ENCODE measurements at regions not wholly inside any gene's neighbourhood (a gene's known extent, or its start where the extent isn't known, plus 50 kb on each side); places are given as distances from the start of the nearest gene placed in this dataset.
"Not testable (repeated sequence)": the region's sequence is repeated elsewhere in the genome, so short reads cannot be mapped to it uniquely, and the experiment has no call there.

GRCh38 chr4:164345756-164346155 is 408.2 kb upstream of the SMIM31 start:
- Histone ChIP-seq H3K27ac (no peak overlapping the region), H3K36me3 (ENCODE audit: low read depth) (no peaks in the 10 kb centered on the region), H3K27me3 (replicated peaks; ENCODE audit: insufficient read depth) (no peaks in the 10 kb centered on the region), H3K79me2 (ENCODE audit: insufficient read depth) (no peaks in the 10 kb centered on the region), H3K4me3 (no peak overlapping the region), H3K4me2 (ENCODE audit: unreplicated experiment) (no peak overlapping the region), H3F3A (ENCODE audit: insufficient read depth) (no peaks in the 10 kb centered on the region), H3K9ac (no peak overlapping the region), H4K20me1 (ENCODE audit: insufficient read depth) (no peaks in the 10 kb centered on the region), H2AFZ (no peak overlapping the region), H3K9me2 (ENCODE audit: insufficient read depth) (no peaks in the 10 kb centered on the region), H3K4me1 (ENCODE audit: insufficient read depth) (no peaks in the 10 kb centered on the region), H3K9me3 (ENCODE audit: low read depth) (no peaks in the 10 kb centered on the region)
- TF ChIP-seq EZH2 (IDR thresholded peaks at IDR 0.05; ENCODE audit: insufficient read depth, poor library complexity, severe bottlenecking) = no peak
- TF ChIP-seq EZH2phosphoT487 (IDR thresholded peaks at IDR 0.05; ENCODE audit: insufficient read depth, low read depth) = no peak
- no peak for DNase-seq
- in situ Hi-C loops (cut with MboI) = no loop called here

- Histone ChIP-seq H4K20me1 (ENCODE audit: insufficient read depth) (no peaks in the 10 kb centered on the region), H3K27me3 (replicated peaks; ENCODE audit: insufficient read depth) (no peaks in the 10 kb centered on the region), H3K4me2 (ENCODE audit: unreplicated experiment) (no peak overlapping the region), H3K9ac (no peak overlapping the region), H3F3A (ENCODE audit: insufficient read depth) (no peaks in the 10 kb centered on the region), H3K36me3 (ENCODE audit: low read depth) (no peaks in the 10 kb centered on the region), H3K9me2 (ENCODE audit: insufficient read depth) (no peaks in the 10 kb centered on the region), H3K4me1 (ENCODE audit: insufficient read depth) (no peaks in the 10 kb centered on the region), H3K9me3 (ENCODE audit: low read depth) (no peaks in the 10 kb centered on the region), H3K79me2 (ENCODE audit: insufficient read depth) (no peaks in the 10 kb centered on the region), H2AFZ (no peak overlapping the region), H3K27ac (no peak overlapping the region), H3K4me3 (no peak overlapping the region)
- no peak for DNase-seq
- in situ Hi-C loops (cut with MboI) = no loop called here
- TF ChIP-seq EZH2phosphoT487 (IDR thresholded peaks at IDR 0.05; ENCODE audit: insufficient read depth, low read depth) = no peak
- TF ChIP-seq EZH2 (IDR thresholded peaks at IDR 0.05; ENCODE audit: insufficient read depth, poor library complexity, severe bottlenecking) = no peak
Observed at GRCh38 chr4:164350061-164350460, 403.9 kb upstream of the SMIM31 start.

- H2AFZ ChIP-seq; H3K36me3 ChIP-seq (ENCODE audit: low read depth); H3K4me2 ChIP-seq (ENCODE audit: unreplicated experiment); H3K27me3 ChIP-seq (replicated peaks; ENCODE audit: insufficient read depth); in situ Hi-C loops (cut with MboI); H3K9ac ChIP-seq; H3K27ac ChIP-seq; H4K20me1 ChIP-seq (ENCODE audit: insufficient read depth); H3K79me2 ChIP-seq (ENCODE audit: insufficient read depth); H3K9me2 ChIP-seq (ENCODE audit: insufficient read depth); H3K4me1 ChIP-seq (ENCODE audit: insufficient read depth); H3F3A ChIP-seq (ENCODE audit: insufficient read depth); DNase-seq; H3K4me3 ChIP-seq; H3K9me3 ChIP-seq (ENCODE audit: low read depth): not testable (repeated sequence)
- WGBS, 2 experiments (ENCODE audit: low coverage in 1 of 2, low lambda C conversion rate in 2 of 2, missing lambda C conversion rate in 2 of 2) = 73 to 79% methylated on average over 12 to 17 of the region's 24 CpGs
Observed at GRCh38 chr4:164350716-164351115, 403.2 kb upstream of the SMIM31 start.

- H3K27me3 ChIP-seq (replicated peaks; ENCODE audit: insufficient read depth) = no peaks in the 10 kb centered on the region
- no peak overlapping the region for H3K27ac ChIP-seq
- no peak overlapping the region for H3K4me3 ChIP-seq
- no peaks in the 10 kb centered on the region for H3F3A ChIP-seq (ENCODE audit: insufficient read depth)
- no peaks in the 10 kb centered on the region for H4K20me1 ChIP-seq (ENCODE audit: insufficient read depth)
- no peak for DNase-seq
- H3K9me3 ChIP-seq (ENCODE audit: low read depth) = peaks cover 3% of the 10 kb centered on the region
- no peak overlapping the region for H3K4me2 ChIP-seq (ENCODE audit: unreplicated experiment)
- H2AFZ ChIP-seq = no peak overlapping the region
- H3K4me1 ChIP-seq (ENCODE audit: insufficient read depth) = no peaks in the 10 kb centered on the region
- no peak overlapping the region for H3K9ac ChIP-seq
- H3K79me2 ChIP-seq (ENCODE audit: insufficient read depth) = no peaks in the 10 kb centered on the region
- H3K9me2 ChIP-seq (ENCODE audit: insufficient read depth) = no peaks in the 10 kb centered on the region
- no peaks in the 10 kb centered on the region for H3K36me3 ChIP-seq (ENCODE audit: low read depth)
- TF ChIP-seq EZH2phosphoT487 (IDR thresholded peaks at IDR 0.05; ENCODE audit: insufficient read depth, low read depth) = no peak
- no peak for TF ChIP-seq EZH2 (IDR thresholded peaks at IDR 0.05; ENCODE audit: insufficient read depth, poor library complexity, severe bottlenecking)
- 3 to 4% methylated on average over 2 of the region's 2 CpGs for WGBS, 2 experiments (ENCODE audit: low coverage in 1 of 2, low lambda C conversion rate in 2 of 2, missing lambda C conversion rate in 2 of 2)
- in situ Hi-C loops (cut with MboI) = no loop called here
Observed at GRCh38 chr4:164357957-164358356, 396.0 kb upstream of the SMIM31 start.

- Histone ChIP-seq H3F3A (ENCODE audit: insufficient read depth) (no peaks in the 10 kb centered on the region), H2AFZ (no peak overlapping the region), H3K4me1 (ENCODE audit: insufficient read depth) (no peaks in the 10 kb centered on the region), H3K4me3 (no peak overlapping the region), H3K9ac (no peak overlapping the region), H3K9me3 (ENCODE audit: low read depth) (peaks cover 3% of the 10 kb centered on the region), H3K36me3 (ENCODE audit: low read depth) (no peaks in the 10 kb centered on the region), H3K4me2 (ENCODE audit: unreplicated experiment) (no peak overlapping the region), H3K79me2 (ENCODE audit: insufficient read depth) (no peaks in the 10 kb centered on the region), H3K27me3 (replicated peaks; ENCODE audit: insufficient read depth) (no peaks in the 10 kb centered on the region), H3K27ac (no peak overlapping the region), H4K20me1 (ENCODE audit: insufficient read depth) (no peaks in the 10 kb centered on the region), H3K9me2 (ENCODE audit: insufficient read depth) (no peaks in the 10 kb centered on the region)
- TF ChIP-seq EZH2phosphoT487 (IDR thresholded peaks at IDR 0.05; ENCODE audit: insufficient read depth, low read depth) (no peak), EZH2 (IDR thresholded peaks at IDR 0.05; ENCODE audit: insufficient read depth, poor library complexity, severe bottlenecking) (no peak)
- 50 to 78% methylated on average over 1 of the region's 1 CpG for WGBS, 2 experiments (ENCODE audit: low coverage in 1 of 2, low lambda C conversion rate in 2 of 2, missing lambda C conversion rate in 2 of 2)
- in situ Hi-C loops (cut with MboI) = no loop called here
- DNase-seq = no peak
Observed at GRCh38 chr4:164358400-164358799, 395.5 kb upstream of the SMIM31 start.

Measured in GM23248 (cell line).